GM19025 (cell line): ENCODE measurements at regions not wholly inside any gene's neighbourhood (a gene's known extent, or its start where the extent isn't known, plus 50 kb on each side); places are given as distances from the start of the nearest gene placed in this dataset.

ENCODE experiments used
- ATAC-seq: cut with Tn5 transposase; IDR thresholded peaks from one replicate; pipeline ENCODE4 v1.9.1; 2021; ENCODE audit warnings: mild to moderate bottlenecking, low read depth, moderate library complexity; ENCODE audit not compliant: unreplicated experiment

DNA sequence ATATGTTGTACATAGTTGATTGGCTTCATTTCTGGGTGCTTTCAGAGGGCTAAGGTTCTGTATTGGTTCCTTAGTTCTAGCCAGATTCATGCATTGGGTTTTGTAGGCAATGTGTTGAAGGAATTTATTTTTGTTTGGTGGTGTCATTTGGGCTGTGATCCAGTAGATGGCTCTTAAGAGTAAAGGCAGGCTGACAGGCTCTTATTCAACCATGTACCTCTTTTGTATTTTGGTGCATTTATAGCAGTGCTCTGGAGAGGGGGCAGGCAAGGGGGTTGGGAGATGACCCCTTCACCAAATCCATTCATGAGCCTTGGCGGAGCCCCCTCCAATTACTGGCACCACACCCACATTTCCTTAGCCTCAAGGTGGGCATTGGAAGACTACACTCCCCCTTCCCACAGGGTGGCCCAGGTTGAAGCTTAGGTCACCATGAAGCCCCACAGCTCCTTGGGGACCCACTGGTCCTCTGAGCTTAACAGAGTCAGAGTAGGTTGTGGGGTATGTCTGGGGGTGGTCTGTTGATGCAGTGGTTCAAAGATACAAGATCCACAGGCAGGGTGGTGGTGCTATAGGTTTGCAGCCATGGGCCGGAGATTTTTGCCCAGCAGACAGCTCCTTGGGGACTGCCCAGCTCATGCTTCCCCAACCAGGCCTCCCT lies 143.0 kb upstream of the GNPDA2 start:
- ATAC-seq, result no peak

DNA sequence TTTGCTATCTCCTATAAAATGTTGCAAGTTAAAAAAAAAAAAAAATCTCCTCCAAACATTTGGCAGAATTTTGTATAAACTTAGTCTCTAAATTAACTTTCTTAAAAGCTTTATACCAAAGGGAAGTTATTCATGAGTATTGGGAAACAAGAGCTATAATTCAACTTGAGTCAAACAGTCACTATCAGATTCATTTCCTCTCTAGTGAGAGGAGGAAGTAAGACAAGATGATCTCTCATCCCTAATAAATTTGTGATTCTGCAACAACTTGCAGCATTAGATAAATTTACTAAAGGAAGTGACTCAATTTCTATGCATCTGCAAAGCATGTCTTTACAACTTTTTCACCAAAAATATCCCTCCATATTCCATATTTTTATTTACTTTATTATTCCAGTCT lies 135.4 kb upstream of the GNPDA2 start:
- no peak for ATAC-seq

DNA sequence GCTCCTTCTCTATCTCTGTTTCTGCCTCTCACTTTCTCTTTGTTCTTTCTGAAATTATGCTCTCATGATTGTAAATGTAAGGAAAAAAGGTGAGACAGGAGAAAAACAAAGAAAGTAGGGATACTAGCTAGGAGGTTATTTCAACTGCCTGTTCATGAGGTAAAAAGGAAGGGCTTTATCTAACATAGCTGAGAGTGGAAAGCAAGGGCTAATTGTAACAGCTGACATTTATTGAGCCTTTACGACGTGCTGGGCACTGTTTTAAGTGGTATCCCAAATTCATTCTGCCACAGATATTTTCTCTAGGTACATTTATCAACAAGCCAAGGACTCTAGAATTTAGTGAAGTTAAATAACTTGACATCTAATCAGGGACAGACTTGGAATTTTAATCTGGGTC lies 133.1 kb upstream of the GNPDA2 start:
- no peak for ATAC-seq

- ATAC-seq, result no peak
Measured at GRCh38 chr4:44848466-44848865, 122.1 kb upstream of the GNPDA2 start.

- no peak for ATAC-seq
Measured at GRCh38 chr4:44845993-44846392, 119.6 kb upstream of the GNPDA2 start.

- ATAC-seq, result no peak
Measured at GRCh38 chr4:44845309-44845708, 119.0 kb upstream of the GNPDA2 start.

GRCh38 chr4:44842531-44842930 lies 116.2 kb upstream of the GNPDA2 start:
- no peak for ATAC-seq

GRCh38 chr4:44817930-44818329 lies 91.6 kb upstream of the GNPDA2 start:
- no peak for ATAC-seq

- ATAC-seq, result no peak
Measured at GRCh38 chr4:44806071-44806470, 79.7 kb upstream of the GNPDA2 start.

DNA sequence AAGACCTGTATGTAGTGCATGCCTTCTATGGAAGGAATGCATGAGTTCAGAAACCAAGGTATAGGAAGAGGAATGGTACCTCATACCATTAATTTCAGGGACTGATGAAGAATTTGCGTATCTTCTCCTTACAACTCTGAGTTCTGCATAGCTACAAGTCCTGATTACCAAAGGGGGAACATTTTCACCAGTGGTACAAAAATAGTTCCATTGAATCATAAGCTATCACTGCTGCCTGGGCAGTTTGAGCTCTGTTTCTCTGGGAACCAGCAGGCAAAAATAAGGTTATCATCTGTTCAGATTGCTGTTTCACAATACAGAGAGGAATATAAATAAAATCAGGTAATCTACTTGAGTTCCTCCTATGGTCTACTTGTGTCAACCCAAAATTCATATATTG lies 77.9 kb upstream of the GNPDA2 start:
- ATAC-seq, result no peak

DNA sequence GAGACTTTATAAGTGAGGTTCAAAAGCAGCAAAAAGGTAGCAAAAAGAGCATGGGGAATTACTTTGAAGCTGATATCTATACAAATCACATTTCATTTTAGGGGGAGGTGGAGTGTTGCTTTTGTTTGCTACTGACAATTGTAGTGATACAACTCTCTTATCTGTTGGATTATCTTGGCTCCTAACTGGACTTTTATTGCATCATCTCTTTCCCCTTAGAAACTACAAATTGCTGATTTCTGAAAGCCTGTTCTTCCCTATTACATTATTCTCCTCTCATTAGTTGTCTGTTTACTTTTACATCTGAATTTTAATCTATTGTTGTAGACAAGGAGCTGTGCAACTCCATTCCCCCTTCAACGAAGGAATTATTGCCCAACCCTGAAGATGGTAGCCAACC lies 75.0 kb upstream of the GNPDA2 start:
- ATAC-seq, result no peak

- ATAC-seq, result no peak
Measured at GRCh38 chr4:44791831-44792230, 65.5 kb upstream of the GNPDA2 start.

DNA sequence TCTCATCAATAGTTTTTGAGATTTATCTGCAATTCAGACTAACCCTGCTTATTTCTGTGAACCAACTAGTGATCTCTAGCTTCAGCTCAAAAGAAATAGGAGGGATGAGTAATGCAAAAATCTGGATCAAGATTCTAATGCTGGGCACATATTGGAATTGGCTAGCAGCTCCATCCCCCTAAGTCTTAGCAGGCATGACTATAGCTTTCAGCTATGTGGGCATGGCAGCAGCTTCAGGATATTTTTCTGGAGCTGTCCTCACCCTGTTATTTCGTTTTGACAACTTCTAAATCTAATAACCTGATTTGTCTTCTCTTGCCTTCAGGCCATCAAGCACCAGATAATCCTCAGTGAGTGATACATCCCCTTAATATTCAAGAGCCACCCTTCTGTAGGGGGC lies 50.8 kb upstream of the GNPDA2 start:
- ATAC-seq, result no peak
